ENCODE measurements at regions not wholly inside any gene's neighbourhood (a gene's known extent, or its start where the extent isn't known, plus 50 kb on each side); places are given as distances from the start of the nearest gene placed in this dataset.
"Not testable (repeated sequence)": the region's sequence is repeated elsewhere in the genome, so short reads cannot be mapped to it uniquely, and the experiment has no call there.

GRCh38 chr6:135675862-135676261 lies 175.6 kb upstream of the PDE7B start:
- peak; percentile 74 to 80 (median 75) for DNase-seq
- ChIA-PET POLR2A (no interaction called here), CTCF (interaction anchor here (0.5 to 5.3 kb wide), 9 partner anchors 10 to 1090 kb away, joined by 3 to 25 read pairs (median 3); no protein-coding TSS in a partner anchor)
- Histone ChIP-seq H3K36me3 (ENCODE audit: control insufficient read depth in 4 of 4, insufficient read depth in 4 of 4, low read length in 3 of 4) (no peaks in the 10 kb centered on the region), H3K4me3 (ENCODE audit: control insufficient read depth in 1 of 7, extremely low read depth in 1 of 7, insufficient read depth in 4 of 7, low read depth in 2 of 7, low read length in 6 of 7) (no peak overlapping the region), H3K4me1 (ENCODE audit: control extremely low read depth in 1 of 4, control insufficient read depth in 4 of 4, insufficient read depth in 4 of 4, low read length in 3 of 4) (peaks cover 0 to 4% (median 2%) of the 10 kb centered on the region in 4 experiments), H3K27ac (ENCODE audit: insufficient read depth in 1 of 2, low read depth in 1 of 2, low read length in 2 of 2, poor library complexity in 1 of 2, severe bottlenecking in 2 of 2) (no peak overlapping the region), H3K27me3 (replicated peaks in 2 of 5; ENCODE audit: control insufficient read depth in 4 of 5, insufficient read depth in 5 of 5, low read length in 4 of 5) (no peaks in the 10 kb centered on the region), H3K9me3 (ENCODE audit: control extremely low read depth in 1 of 5, control insufficient read depth in 4 of 5, insufficient read depth in 2 of 5, low read depth in 1 of 5, low read length in 4 of 5) (peaks cover 0 to 6% (median 0%) of the 10 kb centered on the region in 5 experiments)
- no CpG with 5 or more reads among the region's 1 CpG for WGBS (ENCODE audit: insufficient coverage)

DNA sequence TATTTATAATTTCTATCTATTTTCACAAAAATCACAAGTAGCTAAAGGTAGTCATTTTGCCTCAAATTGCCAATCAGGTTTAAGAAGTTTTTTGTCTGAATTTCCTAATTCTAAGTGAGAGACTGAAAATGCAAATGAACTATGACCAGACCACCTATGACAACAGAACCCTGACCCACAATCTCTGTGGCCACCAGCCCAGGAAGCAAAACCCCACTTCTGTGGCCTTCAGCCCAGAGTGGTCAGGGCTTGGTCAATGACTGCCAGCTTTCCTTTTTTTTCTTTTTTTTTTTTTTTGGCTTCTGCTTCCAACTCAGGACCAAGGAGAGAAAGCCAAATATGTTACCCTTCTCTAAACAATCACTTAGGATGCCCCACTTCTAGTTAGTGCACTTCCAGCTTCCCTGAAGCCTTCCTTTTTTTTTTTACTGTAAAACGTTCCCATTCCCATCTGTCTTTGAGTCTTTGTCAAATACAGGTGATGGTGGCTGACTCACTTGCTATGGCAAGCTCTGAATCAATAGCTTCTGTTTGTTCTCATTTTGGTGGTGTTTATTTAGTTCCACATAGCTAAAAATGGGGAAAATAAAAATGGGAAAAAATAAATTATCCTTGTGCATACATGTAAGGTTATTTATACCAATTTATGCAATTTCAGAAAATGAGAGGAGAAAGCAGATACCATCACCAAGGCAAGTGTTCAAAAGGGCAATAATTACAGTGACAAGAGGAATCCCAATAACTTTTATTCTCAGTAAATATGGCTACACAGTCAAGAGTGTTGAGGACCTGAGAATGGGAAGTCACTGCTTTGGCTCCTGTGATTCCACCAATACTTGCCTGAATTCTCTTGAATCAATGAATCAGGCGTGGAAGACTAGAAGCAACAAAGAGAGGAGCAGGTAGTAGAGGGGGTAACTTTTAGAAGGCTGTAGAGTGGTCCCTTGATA lies 170.3 kb upstream of the PDE7B start:
- no peak for DNase-seq
- H3K27me3 ChIP-seq (replicated peaks in 2 of 5; ENCODE audit: control insufficient read depth in 4 of 5, insufficient read depth in 5 of 5, low read length in 4 of 5): no peaks in the 10 kb centered on the region
- H3K36me3 ChIP-seq (ENCODE audit: control insufficient read depth in 4 of 4, insufficient read depth in 4 of 4, low read length in 3 of 4): no peaks in the 10 kb centered on the region
- ChIA-PET CTCF (interaction anchor here (0.7 to 1.7 kb wide), 3 partner anchors 9 to 280 kb away, joined by 3 to 4 read pairs (median 4); no protein-coding TSS in a partner anchor), POLR2A (no interaction called here)
- WGBS (ENCODE audit: insufficient coverage): no CpG with 5 or more reads among the region's 2 CpGs
- H3K4me3 ChIP-seq (ENCODE audit: control insufficient read depth in 1 of 7, extremely low read depth in 1 of 7, insufficient read depth in 4 of 7, low read depth in 2 of 7, low read length in 6 of 7): no peak overlapping the region
- H3K27ac ChIP-seq (ENCODE audit: insufficient read depth in 1 of 2, low read depth in 1 of 2, low read length in 2 of 2, poor library complexity in 1 of 2, severe bottlenecking in 2 of 2): no peak overlapping the region
- H3K4me1 ChIP-seq (ENCODE audit: control extremely low read depth in 1 of 4, control insufficient read depth in 4 of 4, insufficient read depth in 4 of 4, low read length in 3 of 4): peaks cover 0 to 6% (median 2%) of the 10 kb centered on the region in 4 experiments
- no peaks in the 10 kb centered on the region for H3K9me3 ChIP-seq (ENCODE audit: control extremely low read depth in 1 of 5, control insufficient read depth in 4 of 5, insufficient read depth in 2 of 5, low read depth in 1 of 5, low read length in 4 of 5)

- H3K4me1 ChIP-seq (ENCODE audit: control extremely low read depth in 1 of 4, control insufficient read depth in 4 of 4, insufficient read depth in 4 of 4, low read length in 3 of 4): peaks cover 8 to 33% (median 14%) of the 10 kb centered on the region in 4 experiments
- no peaks in the 10 kb centered on the region for H3K27me3 ChIP-seq (replicated peaks in 2 of 5; ENCODE audit: control insufficient read depth in 4 of 5, insufficient read depth in 5 of 5, low read length in 4 of 5)
- WGBS (ENCODE audit: insufficient coverage): 0% methylated on average over 2 of the region's 2 CpGs
- ChIA-PET CTCF (interaction anchor here (1.4 kb wide), 1 partner anchor 10 kb away, joined by 3 read pairs; no protein-coding TSS in a partner anchor), POLR2A (no interaction called here)
- no peaks in the 10 kb centered on the region for H3K9me3 ChIP-seq (ENCODE audit: control extremely low read depth in 1 of 5, control insufficient read depth in 4 of 5, insufficient read depth in 2 of 5, low read depth in 1 of 5, low read length in 4 of 5)
- H3K4me3 ChIP-seq (ENCODE audit: control insufficient read depth in 1 of 7, extremely low read depth in 1 of 7, insufficient read depth in 4 of 7, low read depth in 2 of 7, low read length in 6 of 7): peak overlapping the region in 1 of 7 experiments; percentile 38
- no peak overlapping the region for H3K27ac ChIP-seq (ENCODE audit: insufficient read depth in 1 of 2, low read depth in 1 of 2, low read length in 2 of 2, poor library complexity in 1 of 2, severe bottlenecking in 2 of 2)
- DNase-seq: peak in 2 of 3 donors; percentile 57 to 72
- no peaks in the 10 kb centered on the region for H3K36me3 ChIP-seq (ENCODE audit: control insufficient read depth in 4 of 4, insufficient read depth in 4 of 4, low read length in 3 of 4)
Observed at GRCh38 chr6:135686784-135687301, 164.7 kb upstream of the PDE7B start.

GRCh38 chr6:135688476-135688875 lies 163.0 kb upstream of the PDE7B start:
- H3K27me3 ChIP-seq (replicated peaks in 2 of 5; ENCODE audit: control insufficient read depth in 4 of 5, insufficient read depth in 5 of 5, low read length in 4 of 5); H3K9me3 ChIP-seq (ENCODE audit: control extremely low read depth in 1 of 5, control insufficient read depth in 4 of 5, insufficient read depth in 2 of 5, low read depth in 1 of 5, low read length in 4 of 5); H3K4me3 ChIP-seq (ENCODE audit: control insufficient read depth in 1 of 7, extremely low read depth in 1 of 7, insufficient read depth in 4 of 7, low read depth in 2 of 7, low read length in 6 of 7); CTCF ChIA-PET; POLR2A ChIA-PET; H3K27ac ChIP-seq (ENCODE audit: insufficient read depth in 1 of 2, low read depth in 1 of 2, low read length in 2 of 2, poor library complexity in 1 of 2, severe bottlenecking in 2 of 2); H3K36me3 ChIP-seq (ENCODE audit: control insufficient read depth in 4 of 4, insufficient read depth in 4 of 4, low read length in 3 of 4): not testable (repeated sequence)
- 90% methylated on average over 2 of the region's 6 CpGs for WGBS (ENCODE audit: insufficient coverage)
- peak in 2 of 3 donors; percentile 57 to 73 for DNase-seq
- peaks cover 8 to 33% (median 14%) of the 10 kb centered on the region in 4 experiments for H3K4me1 ChIP-seq (ENCODE audit: control extremely low read depth in 1 of 4, control insufficient read depth in 4 of 4, insufficient read depth in 4 of 4, low read length in 3 of 4)

DNA sequence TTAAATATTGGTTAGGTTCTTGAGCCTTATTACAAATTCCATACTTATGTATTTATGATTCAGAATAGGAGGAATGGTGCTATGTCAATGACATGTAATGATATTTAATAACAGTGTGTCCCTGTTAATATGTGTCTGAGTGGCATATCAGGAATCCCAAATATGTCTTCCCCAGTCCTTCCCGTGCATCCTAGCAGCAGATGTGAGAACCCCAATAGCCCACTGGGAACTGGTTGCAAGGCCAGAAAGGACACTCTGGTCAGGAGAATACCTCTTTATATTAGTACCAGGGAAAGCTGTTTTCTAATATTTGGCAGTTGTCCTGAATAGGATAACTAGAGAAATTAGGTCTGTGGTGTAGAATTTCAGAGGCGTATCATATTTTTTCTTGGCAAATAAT lies 159.1 kb upstream of the PDE7B start:
- CTCF ChIA-PET: no interaction called here
- Histone ChIP-seq H3K27ac (ENCODE audit: insufficient read depth in 1 of 2, low read depth in 1 of 2, low read length in 2 of 2, poor library complexity in 1 of 2, severe bottlenecking in 2 of 2) (no peak overlapping the region), H3K27me3 (replicated peaks in 2 of 5; ENCODE audit: control insufficient read depth in 4 of 5, insufficient read depth in 5 of 5, low read length in 4 of 5) (no peaks in the 10 kb centered on the region), H3K4me3 (ENCODE audit: control insufficient read depth in 1 of 7, extremely low read depth in 1 of 7, insufficient read depth in 4 of 7, low read depth in 2 of 7, low read length in 6 of 7) (no peak overlapping the region), H3K36me3 (ENCODE audit: control insufficient read depth in 4 of 4, insufficient read depth in 4 of 4, low read length in 3 of 4) (no peaks in the 10 kb centered on the region), H3K4me1 (ENCODE audit: control extremely low read depth in 1 of 4, control insufficient read depth in 4 of 4, insufficient read depth in 4 of 4, low read length in 3 of 4) (peaks cover 0 to 15% (median 4%) of the 10 kb centered on the region in 4 experiments), H3K9me3 (ENCODE audit: control extremely low read depth in 1 of 5, control insufficient read depth in 4 of 5, insufficient read depth in 2 of 5, low read depth in 1 of 5, low read length in 4 of 5) (no peaks in the 10 kb centered on the region)
- POLR2A ChIA-PET: no interaction called here
- DNase-seq: no peak
- 100% methylated on average over 1 of the region's 2 CpGs for WGBS (ENCODE audit: insufficient coverage)

- no peak overlapping the region for H3K4me3 ChIP-seq (ENCODE audit: control insufficient read depth in 1 of 7, extremely low read depth in 1 of 7, insufficient read depth in 4 of 7, low read depth in 2 of 7, low read length in 6 of 7)
- no peak overlapping the region for H3K27ac ChIP-seq (ENCODE audit: insufficient read depth in 1 of 2, low read depth in 1 of 2, low read length in 2 of 2, poor library complexity in 1 of 2, severe bottlenecking in 2 of 2)
- no peaks in the 10 kb centered on the region for H3K36me3 ChIP-seq (ENCODE audit: control insufficient read depth in 4 of 4, insufficient read depth in 4 of 4, low read length in 3 of 4)
- no peaks in the 10 kb centered on the region for H3K27me3 ChIP-seq (replicated peaks in 2 of 5; ENCODE audit: control insufficient read depth in 4 of 5, insufficient read depth in 5 of 5, low read length in 4 of 5)
- WGBS (ENCODE audit: insufficient coverage): 100% methylated on average over 3 of the region's 7 CpGs
- no peaks in the 10 kb centered on the region for H3K9me3 ChIP-seq (ENCODE audit: control extremely low read depth in 1 of 5, control insufficient read depth in 4 of 5, insufficient read depth in 2 of 5, low read depth in 1 of 5, low read length in 4 of 5)
- ChIA-PET CTCF (interaction anchor here (0.6 kb wide), 1 partner anchor 81 kb away, joined by 4 read pairs; no protein-coding TSS in a partner anchor), POLR2A (no interaction called here)
- peaks cover 0 to 6% (median 0%) of the 10 kb centered on the region in 4 experiments for H3K4me1 ChIP-seq (ENCODE audit: control extremely low read depth in 1 of 4, control insufficient read depth in 4 of 4, insufficient read depth in 4 of 4, low read length in 3 of 4)
- DNase-seq: no peak
Observed at GRCh38 chr6:135693811-135694370, 157.6 kb upstream of the PDE7B start.

- no peak overlapping the region for H3K4me3 ChIP-seq (ENCODE audit: control insufficient read depth in 1 of 7, extremely low read depth in 1 of 7, insufficient read depth in 4 of 7, low read depth in 2 of 7, low read length in 6 of 7)
- no peaks in the 10 kb centered on the region for H3K36me3 ChIP-seq (ENCODE audit: control insufficient read depth in 4 of 4, insufficient read depth in 4 of 4, low read length in 3 of 4)
- H3K4me1 ChIP-seq (ENCODE audit: control extremely low read depth in 1 of 4, control insufficient read depth in 4 of 4, insufficient read depth in 4 of 4, low read length in 3 of 4): no peaks in the 10 kb centered on the region
- no peaks in the 10 kb centered on the region for H3K9me3 ChIP-seq (ENCODE audit: control extremely low read depth in 1 of 5, control insufficient read depth in 4 of 5, insufficient read depth in 2 of 5, low read depth in 1 of 5, low read length in 4 of 5)
- H3K27me3 ChIP-seq (replicated peaks in 2 of 5; ENCODE audit: control insufficient read depth in 4 of 5, insufficient read depth in 5 of 5, low read length in 4 of 5): no peaks in the 10 kb centered on the region
- DNase-seq: no peak
- ChIA-PET CTCF (no interaction called here), POLR2A (no interaction called here)
- no peak overlapping the region for H3K27ac ChIP-seq (ENCODE audit: insufficient read depth in 1 of 2, low read depth in 1 of 2, low read length in 2 of 2, poor library complexity in 1 of 2, severe bottlenecking in 2 of 2)
- 97% methylated on average over 2 of the region's 3 CpGs for WGBS (ENCODE audit: insufficient coverage)
Observed at GRCh38 chr6:135699705-135700104, 151.8 kb upstream of the PDE7B start.
